ENCODE measurements at regions not wholly inside any gene's neighbourhood (a gene's known extent, or its start where the extent isn't known, plus 50 kb on each side); places are given as distances from the start of the nearest gene placed in this dataset.

DNA sequence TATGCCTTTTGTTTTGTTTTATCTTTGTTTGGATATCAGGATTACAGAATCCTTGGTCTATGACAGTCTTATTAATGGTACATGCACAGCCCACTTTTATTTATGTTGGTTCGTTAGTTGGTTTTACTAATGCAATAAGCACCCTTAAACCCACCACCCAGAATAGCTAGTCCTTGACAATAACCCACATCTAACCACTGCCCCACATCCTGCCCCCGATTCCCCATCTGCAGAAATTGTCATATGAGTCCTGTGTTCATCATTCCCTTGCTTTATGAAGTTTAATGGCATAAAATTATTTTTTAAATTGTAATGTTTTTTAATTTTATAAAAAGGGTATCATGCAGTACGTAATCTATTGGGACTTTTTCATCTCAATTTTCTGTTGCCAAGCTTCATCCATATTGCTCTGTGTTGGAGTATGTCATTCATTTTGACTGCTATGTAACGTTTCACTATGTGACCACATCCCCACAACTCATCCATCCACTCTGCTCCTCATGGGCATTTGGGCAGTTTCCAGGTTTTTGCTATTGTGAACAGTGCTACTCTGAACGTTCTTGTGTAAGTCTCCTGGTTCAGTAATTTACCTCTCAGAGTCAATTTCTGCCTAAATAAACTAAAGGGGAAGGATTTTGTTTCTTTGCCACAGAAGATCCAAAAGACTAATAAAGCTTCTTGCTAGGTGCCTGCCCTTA, 150.4 kb downstream of the MRPL14 start:
- TF ChIP-seq, protein P1, sequence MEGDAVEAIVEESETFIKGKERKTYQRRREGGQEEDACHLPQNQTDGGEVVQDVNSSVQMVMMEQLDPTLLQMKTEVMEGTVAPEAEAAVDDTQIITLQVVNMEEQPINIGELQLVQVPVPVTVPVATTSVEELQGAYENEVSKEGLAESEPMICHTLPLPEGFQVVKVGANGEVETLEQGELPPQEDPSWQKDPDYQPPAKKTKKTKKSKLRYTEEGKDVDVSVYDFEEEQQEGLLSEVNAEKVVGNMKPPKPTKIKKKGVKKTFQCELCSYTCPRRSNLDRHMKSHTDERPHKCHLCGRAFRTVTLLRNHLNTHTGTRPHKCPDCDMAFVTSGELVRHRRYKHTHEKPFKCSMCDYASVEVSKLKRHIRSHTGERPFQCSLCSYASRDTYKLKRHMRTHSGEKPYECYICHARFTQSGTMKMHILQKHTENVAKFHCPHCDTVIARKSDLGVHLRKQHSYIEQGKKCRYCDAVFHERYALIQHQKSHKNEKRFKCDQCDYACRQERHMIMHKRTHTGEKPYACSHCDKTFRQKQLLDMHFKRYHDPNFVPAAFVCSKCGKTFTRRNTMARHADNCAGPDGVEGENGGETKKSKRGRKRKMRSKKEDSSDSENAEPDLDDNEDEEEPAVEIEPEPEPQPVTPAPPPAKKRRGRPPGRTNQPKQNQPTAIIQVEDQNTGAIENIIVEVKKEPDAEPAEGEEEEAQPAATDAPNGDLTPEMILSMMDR (IDR thresholded peaks at IDR 0.05) = no peak
- TF ChIP-seq POLR2A (IDR thresholded peaks at IDR 0.05) = no peak
